H1 (cell line): ENCODE measurements at regions not wholly inside any gene's neighbourhood (a gene's known extent, or its start where the extent isn't known, plus 50 kb on each side); places are given as distances from the start of the nearest gene placed in this dataset.

Source experiments
- HDAC2 ChIP-seq, 2 experiments: fragments of 300-600 bp in 1 of 2; sonication (generic) in 1 of 2; IDR thresholded peaks; 2 replicates each; pipeline ENCODE4 v1.6.1; 2011 to 2012; ENCODE audit warnings: low read depth in 2 of 2, low read length in 2 of 2, mild to moderate bottlenecking in 2 of 2, moderate library complexity in 2 of 2, borderline replicate concordance in 1 of 2, inconsistent platforms in 1 of 2
- POLR2AphosphoS5 ChIP-seq: IDR thresholded peaks from 2 replicates; pipeline ENCODE4 v1.6.1; 2011; ENCODE audit warnings: low read depth, low read length

DNA sequence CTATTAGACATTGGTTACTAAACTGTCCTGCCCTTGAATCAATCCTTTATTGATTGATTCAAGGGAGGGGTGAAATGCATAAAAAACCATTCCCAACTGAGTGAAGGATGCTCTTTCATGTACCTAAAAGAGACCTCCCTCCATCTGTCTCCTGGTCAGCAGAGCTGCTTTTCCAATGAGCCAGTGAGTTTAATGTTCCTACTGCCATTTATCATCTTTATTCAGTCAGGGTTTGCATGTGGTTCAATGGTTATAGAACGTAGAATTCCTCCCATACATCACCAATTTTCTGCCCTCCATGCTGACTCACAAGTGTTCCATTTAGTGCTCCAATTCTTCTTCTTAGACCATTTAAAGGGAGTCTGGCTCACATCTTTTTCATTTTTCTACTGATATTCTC lies 199.1 kb upstream of the PCSK5 start (continued):
- TF ChIP-seq HDAC2 (IDR thresholded peaks at IDR 0.05; ENCODE audit: borderline replicate concordance in 1 of 2, low read depth in 2 of 2, low read length in 2 of 2) = no peak
- TF ChIP-seq POLR2AphosphoS5 = no peak
